Panc1 (cell line): ENCODE measurements at regions not wholly inside any gene's neighbourhood (a gene's known extent, or its start where the extent isn't known, plus 50 kb on each side); places are given as distances from the start of the nearest gene placed in this dataset.

Experiments used
- ATAC-seq: fragments of 200-7000 bp; cut with Tn5 transposase; 2 replicates; pipeline ENCODE4 v1.9.1; 2020; ENCODE audit warnings: mild to moderate bottlenecking, moderate library complexity
- BruUV-seq: library from RNA; stranded (reverse); fragments of 400-500 nt; replicated peaks from 2 replicates; lab custom pipeline; 2021; lab: Mats Ljungman, UMichigan
- CTCF ChIA-PET: fragments of 300-600 bp; sonication (Branson Sonifier 250); formaldehyde crosslinking; loops from one replicate; lab custom pipeline; 2022; ENCODE audit warnings: antibody characterized with exemption; lab: Charles Lee
- POLR2A ChIA-PET: fragments of 300-600 bp; sonication (Branson Sonifier 250); formaldehyde crosslinking; loops from one replicate; lab custom pipeline; 2022; ENCODE audit warnings: antibody characterized with exemption; lab: Charles Lee
- DNase-seq: peaks from one replicate; pipeline ENCODE4 v3.0.0-alpha.2; 2010; ENCODE audit warnings: low read depth, low spot score
- H3K27ac ChIP-seq: 2 replicates; pipeline ENCODE4 v1.5.1; 2011; ENCODE audit warnings: mild to moderate bottlenecking, low read length, inconsistent platforms
- H3K27me3 ChIP-seq: fragments of 200-500 bp; sonication (Bioruptor generic); 2 replicates; pipeline ENCODE4 v1.6.0; 2014; ENCODE audit warnings: low read length, inconsistent platforms; ENCODE audit not compliant: control insufficient read depth, insufficient read depth
- H3K36me3 ChIP-seq: fragments of 200-500 bp; sonication (Bioruptor generic); 2 replicates; pipeline ENCODE4 v1.5.1; 2014; ENCODE audit warnings: inconsistent platforms, mild to moderate bottlenecking, low read length, moderate library complexity; ENCODE audit not compliant: control insufficient read depth, insufficient read depth
- H3K4me1 ChIP-seq: 2 replicates; pipeline ENCODE4 v1.5.1; 2011; ENCODE audit warnings: inconsistent platforms, mild to moderate bottlenecking, low read length, moderate library complexity; ENCODE audit not compliant: control insufficient read depth, insufficient read depth
- H3K4me3 ChIP-seq, 2 experiments: 2 replicates each; pipeline ENCODE4 v1.5.1; 2011 to 2012; ENCODE audit warnings: low read depth in 2 of 2, low read length in 2 of 2, mild to moderate bottlenecking in 2 of 2, inconsistent platforms in 1 of 2, moderate library complexity in 1 of 2
- H3K9me3 ChIP-seq: fragments of 200-500 bp; sonication (Bioruptor generic); 2 replicates; pipeline ENCODE4 v1.5.1; 2014; ENCODE audit warnings: low read depth, mild to moderate bottlenecking, inconsistent platforms, low read length, moderate library complexity; ENCODE audit not compliant: control insufficient read depth, insufficient read depth
- POLR2AphosphoS5 ChIP-seq: IDR thresholded peaks from 2 replicates; pipeline ENCODE4 v1.6.1; 2012; ENCODE audit warnings: mild to moderate bottlenecking, low read depth, low read length, moderate library complexity
- SIN3A ChIP-seq: IDR thresholded peaks from 2 replicates; pipeline ENCODE4 v1.6.1; 2012; ENCODE audit warnings: low read depth, mild to moderate bottlenecking, low read length, moderate library complexity, borderline replicate concordance; ENCODE audit not compliant: insufficient read depth
- TCF7L2 ChIP-seq: IDR thresholded peaks from 2 replicates; pipeline ENCODE4 v1.6.1; 2011; ENCODE audit warnings: mild to moderate bottlenecking, low read depth, low read length, inconsistent platforms
- in situ Hi-C: cut with HindIII; loops from 2 replicates; pipeline ENCODE4 v1.10.0; 2016; ENCODE audit warnings: low sequenced_read_pairs, low pct_unique_long_range_greater_than_20kb
- intact Hi-C: fragments of 100-400 bp; cut with micrococcal nuclease; formaldehyde crosslinking; loops from one replicate; pipeline ENCODE4 v1.10.0; 2022; ENCODE audit not compliant: unreplicated experiment
- TF ChIP-seq, protein P1 (sequence below): fragments of 450-650 bp; IDR thresholded peaks from 2 replicates; pipeline ENCODE4 v1.5.1; 2017; ENCODE audit warnings: mild to moderate bottlenecking
- TF ChIP-seq, protein P2 (sequence below), 2 experiments: IDR thresholded peaks; 2 replicates each; pipeline ENCODE4 v1.6.1; 2011 to 2012; ENCODE audit warnings: low read depth in 2 of 2, control low read depth in 1 of 2, low read length in 1 of 2, mild to moderate bottlenecking in 1 of 2, moderate library complexity in 1 of 2; ENCODE audit not compliant: insufficient read depth in 1 of 2

DNA sequence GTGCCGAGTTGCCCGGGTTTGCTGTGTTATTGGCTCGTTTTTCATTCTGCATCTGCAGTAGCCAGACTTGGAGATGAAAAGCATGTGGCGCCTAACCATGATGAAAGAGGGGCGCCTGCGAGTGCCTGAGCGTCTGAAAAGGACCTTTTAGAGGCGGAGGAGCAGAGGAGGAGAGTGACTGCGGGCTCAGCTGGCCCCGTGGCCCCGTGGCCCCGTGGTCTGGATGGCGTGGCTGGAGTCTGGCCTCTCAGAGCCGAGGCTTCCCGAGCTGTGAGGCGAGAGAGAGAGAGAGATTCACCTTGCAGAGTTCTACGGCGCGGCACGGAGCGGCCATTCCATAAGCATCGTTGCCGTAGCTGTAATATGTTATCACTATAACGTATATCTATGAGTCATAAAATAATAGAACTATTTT lies 55.3 kb upstream of the RNU6ATAC start:
- BruUV-seq, result no TSS peak
- Histone ChIP-seq H3K9me3 (no peaks in the 10 kb centered on the region), H3K4me1 (no peaks in the 10 kb centered on the region), H3K27ac (no peak overlapping the region), H3K27me3 (no peaks in the 10 kb centered on the region), H3K36me3 (no peaks in the 10 kb centered on the region), H3K4me3 (no peak overlapping the region)
- TF ChIP-seq POLR2AphosphoS5 (no peak), SIN3A (no peak), TCF7L2 (no peak)
- TF ChIP-seq, protein P1, sequence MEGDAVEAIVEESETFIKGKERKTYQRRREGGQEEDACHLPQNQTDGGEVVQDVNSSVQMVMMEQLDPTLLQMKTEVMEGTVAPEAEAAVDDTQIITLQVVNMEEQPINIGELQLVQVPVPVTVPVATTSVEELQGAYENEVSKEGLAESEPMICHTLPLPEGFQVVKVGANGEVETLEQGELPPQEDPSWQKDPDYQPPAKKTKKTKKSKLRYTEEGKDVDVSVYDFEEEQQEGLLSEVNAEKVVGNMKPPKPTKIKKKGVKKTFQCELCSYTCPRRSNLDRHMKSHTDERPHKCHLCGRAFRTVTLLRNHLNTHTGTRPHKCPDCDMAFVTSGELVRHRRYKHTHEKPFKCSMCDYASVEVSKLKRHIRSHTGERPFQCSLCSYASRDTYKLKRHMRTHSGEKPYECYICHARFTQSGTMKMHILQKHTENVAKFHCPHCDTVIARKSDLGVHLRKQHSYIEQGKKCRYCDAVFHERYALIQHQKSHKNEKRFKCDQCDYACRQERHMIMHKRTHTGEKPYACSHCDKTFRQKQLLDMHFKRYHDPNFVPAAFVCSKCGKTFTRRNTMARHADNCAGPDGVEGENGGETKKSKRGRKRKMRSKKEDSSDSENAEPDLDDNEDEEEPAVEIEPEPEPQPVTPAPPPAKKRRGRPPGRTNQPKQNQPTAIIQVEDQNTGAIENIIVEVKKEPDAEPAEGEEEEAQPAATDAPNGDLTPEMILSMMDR, result no peak
- TF ChIP-seq, protein P2, sequence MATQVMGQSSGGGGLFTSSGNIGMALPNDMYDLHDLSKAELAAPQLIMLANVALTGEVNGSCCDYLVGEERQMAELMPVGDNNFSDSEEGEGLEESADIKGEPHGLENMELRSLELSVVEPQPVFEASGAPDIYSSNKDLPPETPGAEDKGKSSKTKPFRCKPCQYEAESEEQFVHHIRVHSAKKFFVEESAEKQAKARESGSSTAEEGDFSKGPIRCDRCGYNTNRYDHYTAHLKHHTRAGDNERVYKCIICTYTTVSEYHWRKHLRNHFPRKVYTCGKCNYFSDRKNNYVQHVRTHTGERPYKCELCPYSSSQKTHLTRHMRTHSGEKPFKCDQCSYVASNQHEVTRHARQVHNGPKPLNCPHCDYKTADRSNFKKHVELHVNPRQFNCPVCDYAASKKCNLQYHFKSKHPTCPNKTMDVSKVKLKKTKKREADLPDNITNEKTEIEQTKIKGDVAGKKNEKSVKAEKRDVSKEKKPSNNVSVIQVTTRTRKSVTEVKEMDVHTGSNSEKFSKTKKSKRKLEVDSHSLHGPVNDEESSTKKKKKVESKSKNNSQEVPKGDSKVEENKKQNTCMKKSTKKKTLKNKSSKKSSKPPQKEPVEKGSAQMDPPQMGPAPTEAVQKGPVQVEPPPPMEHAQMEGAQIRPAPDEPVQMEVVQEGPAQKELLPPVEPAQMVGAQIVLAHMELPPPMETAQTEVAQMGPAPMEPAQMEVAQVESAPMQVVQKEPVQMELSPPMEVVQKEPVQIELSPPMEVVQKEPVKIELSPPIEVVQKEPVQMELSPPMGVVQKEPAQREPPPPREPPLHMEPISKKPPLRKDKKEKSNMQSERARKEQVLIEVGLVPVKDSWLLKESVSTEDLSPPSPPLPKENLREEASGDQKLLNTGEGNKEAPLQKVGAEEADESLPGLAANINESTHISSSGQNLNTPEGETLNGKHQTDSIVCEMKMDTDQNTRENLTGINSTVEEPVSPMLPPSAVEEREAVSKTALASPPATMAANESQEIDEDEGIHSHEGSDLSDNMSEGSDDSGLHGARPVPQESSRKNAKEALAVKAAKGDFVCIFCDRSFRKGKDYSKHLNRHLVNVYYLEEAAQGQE (IDR thresholded peaks at IDR 0.05; ENCODE audit: insufficient read depth in 1 of 2, low read depth in 2 of 2, low read length in 1 of 2), result no peak
- ATAC-seq (no peak), DNase-seq (no peak)
- intact Hi-C loops (no loop called here), in situ Hi-C loops (no loop called here)
- POLR2A ChIA-PET, result no interaction called here
- CTCF ChIA-PET, result no interaction called here

DNA sequence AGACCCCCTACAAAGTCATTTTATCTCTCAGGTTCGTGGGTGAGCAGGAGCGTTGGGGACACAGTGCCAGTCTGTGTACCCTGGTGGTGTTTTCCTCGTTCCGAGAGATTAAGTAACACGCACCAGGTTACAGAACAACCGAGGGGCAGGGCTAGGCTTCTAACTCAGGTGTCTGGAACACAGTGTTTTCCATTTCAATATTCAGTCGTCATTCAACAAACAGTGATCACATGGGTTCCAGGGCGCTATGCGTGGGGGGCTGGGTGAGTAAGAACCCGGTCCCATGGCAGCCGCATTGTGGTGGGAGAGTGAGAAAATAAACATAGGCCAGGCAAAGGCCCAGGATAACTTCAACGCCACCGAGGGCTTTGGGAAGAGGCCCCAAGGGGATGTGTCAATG lies 55.9 kb upstream of the RNU6ATAC start:
- no peaks in the 10 kb centered on the region for H3K36me3 ChIP-seq
- ChIA-PET CTCF (no interaction called here), POLR2A (no interaction called here)
- no peak for DNase-seq
- no peak for ATAC-seq
- intact Hi-C loops, result no loop called here
- TF ChIP-seq, protein P2 (IDR thresholded peaks at IDR 0.05; ENCODE audit: insufficient read depth in 1 of 2, low read depth in 2 of 2, low read length in 1 of 2), result no peak
- TF ChIP-seq, protein P1, result no peak
- TF ChIP-seq POLR2AphosphoS5 (no peak), TCF7L2 (no peak), SIN3A (no peak)
- BruUV-seq, result no TSS peak
- no peak overlapping the region for H3K4me3 ChIP-seq
- H3K27me3 ChIP-seq, result no peaks in the 10 kb centered on the region
- H3K4me1 ChIP-seq, result no peaks in the 10 kb centered on the region
- in situ Hi-C loops, result no loop called here
- H3K27ac ChIP-seq, result no peak overlapping the region
- no peaks in the 10 kb centered on the region for H3K9me3 ChIP-seq
